Iris pigment epithelial cell (primary cell): ENCODE measurements at regions not wholly inside any gene's neighbourhood (a gene's known extent, or its start where the extent isn't known, plus 50 kb on each side); places are given as distances from the start of the nearest gene placed in this dataset.
"Not testable (repeated sequence)": the region's sequence is repeated elsewhere in the genome, so short reads cannot be mapped to it uniquely, and the experiment has no call there.

Experiments used
- DNase-seq: peaks from one replicate; pipeline ENCODE4 v3.0.0-alpha.2; 2011; ENCODE audit warnings: low read depth

DNA sequence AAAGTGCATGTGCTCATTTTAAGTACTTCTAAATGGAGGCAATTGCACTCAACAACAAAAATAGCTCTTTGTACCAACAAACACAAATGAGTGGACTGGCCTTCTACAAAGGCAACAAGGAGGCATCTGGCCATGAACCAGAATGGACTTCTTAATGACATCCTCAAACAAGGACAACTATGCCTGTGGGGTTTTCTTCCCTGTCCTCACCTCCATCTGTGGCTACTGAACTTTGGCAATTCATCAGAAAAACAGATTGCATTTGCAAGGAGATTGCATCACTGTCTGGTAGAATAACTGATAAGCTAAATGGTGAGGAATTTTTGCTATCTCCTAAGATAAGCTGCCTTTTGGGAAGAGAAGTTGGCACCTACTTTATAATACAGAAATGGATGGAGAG lies 447.3 kb upstream of the CCNG1 start:
- DNase-seq, result no peak

DNA sequence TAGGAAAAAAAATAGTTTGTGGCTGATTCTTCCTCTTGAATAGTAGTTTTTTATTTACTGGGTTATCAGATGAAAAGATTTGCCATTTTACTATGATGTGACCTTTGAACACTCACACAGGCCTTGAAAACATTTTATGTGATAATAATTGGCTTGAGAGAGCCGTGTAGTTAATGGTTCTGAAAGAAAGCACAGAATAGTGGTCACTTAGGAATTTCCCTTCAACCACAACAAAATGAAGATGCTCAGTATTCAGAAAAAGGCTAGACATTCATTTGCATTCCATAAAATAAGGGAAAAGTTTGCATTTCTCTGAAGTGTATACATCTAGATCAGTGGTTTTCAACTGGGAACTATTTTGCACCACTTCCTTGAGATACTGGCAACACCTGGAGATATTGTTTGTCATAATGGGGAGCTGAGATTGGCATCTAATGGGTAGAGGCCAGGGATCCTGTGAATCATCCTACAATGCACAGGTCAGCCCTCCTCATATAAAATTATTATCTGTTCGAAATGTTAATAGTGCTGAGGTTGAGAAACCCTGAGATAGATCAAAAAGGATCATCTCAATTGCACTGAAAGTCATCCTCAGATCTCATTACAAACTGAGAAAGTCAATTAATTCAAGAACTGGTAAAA lies 446.4 kb upstream of the CCNG1 start:
- DNase-seq, result no peak

DNA sequence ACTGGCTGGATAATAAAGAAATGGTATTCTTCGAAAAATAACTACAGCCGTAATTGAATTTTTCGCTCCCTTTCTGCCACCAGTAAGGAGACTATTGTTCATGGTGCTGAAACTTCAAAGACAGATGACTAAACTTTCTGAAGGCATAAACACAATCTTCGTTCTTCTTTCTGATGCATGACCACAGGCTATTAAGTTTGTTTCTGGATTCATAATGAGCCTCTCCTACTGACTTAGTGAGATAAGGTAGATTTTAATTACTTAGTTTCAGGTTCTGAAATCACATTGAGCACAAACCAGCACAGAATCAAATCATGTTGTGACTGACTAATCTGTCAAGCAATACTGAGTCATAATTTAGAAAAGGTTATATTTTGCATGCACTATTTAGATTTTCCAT lies 441.8 kb upstream of the CCNG1 start:
- no peak for DNase-seq

DNA sequence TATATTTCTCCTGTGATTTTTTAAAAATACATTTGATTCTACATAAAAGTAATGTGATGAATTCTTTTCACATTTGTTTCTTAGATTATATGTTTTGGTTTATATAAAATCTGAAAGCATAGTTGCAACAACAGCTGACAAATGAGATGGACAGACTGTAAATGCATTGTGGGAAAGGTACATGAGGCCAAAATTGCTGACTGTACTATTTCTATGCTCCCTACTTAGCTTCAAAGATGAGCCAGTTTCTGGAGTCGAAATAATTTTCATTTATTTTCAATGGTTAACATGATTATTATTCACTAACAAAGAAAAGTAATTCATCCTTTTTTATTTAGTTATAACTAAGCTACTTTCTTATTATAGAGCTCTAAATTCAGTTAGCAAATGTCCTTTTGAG lies 441.3 kb upstream of the CCNG1 start:
- no peak for DNase-seq

DNA sequence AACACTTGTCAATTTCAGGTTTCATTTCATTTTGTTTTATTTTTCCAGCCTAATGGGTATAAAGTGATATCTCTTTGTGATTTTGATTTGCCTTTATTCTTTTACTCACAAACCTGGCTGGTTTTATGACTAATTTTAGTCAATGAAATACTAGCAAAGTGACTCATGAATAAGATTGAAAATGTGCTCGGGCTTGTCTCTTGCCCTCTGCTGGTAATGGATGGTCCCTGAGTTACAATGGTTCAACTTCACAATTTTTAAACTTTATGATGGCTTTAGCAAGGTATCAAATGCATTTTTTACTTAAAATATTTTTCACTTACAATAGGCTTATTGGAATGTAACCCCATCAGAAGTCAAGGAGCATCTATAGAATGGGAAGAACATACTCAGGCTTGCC lies 431.4 kb upstream of the CCNG1 start:
- DNase-seq, result peak; percentile 2

DNA sequence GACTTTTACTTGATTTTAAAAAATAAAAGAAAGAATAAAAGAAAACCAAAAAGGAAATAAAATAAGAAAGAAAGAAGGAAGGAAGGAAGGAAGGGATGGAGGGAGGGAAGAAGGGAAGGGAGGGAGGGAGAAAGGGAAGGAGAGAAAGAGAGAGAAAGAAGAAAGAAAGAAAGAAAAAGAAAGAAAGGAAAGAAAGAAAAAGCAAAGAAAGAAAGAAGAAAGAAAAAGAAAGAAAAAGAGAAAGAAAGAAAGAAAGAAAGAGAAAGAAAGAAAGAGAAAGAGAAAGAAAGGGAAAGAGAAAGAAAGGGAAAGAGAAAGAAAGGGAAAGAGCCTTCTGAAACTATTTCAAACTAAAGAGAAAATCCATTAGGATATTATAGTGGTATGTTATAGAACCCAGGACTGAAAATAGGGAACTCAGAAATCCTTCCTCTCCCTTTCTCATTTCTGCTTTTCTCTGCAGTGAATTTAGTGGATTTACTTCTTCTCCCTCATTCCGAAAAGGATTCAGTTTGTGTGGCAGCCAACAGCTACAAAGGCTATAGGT lies 414.7 kb upstream of the CCNG1 start:
- DNase-seq, result no peak

DNA sequence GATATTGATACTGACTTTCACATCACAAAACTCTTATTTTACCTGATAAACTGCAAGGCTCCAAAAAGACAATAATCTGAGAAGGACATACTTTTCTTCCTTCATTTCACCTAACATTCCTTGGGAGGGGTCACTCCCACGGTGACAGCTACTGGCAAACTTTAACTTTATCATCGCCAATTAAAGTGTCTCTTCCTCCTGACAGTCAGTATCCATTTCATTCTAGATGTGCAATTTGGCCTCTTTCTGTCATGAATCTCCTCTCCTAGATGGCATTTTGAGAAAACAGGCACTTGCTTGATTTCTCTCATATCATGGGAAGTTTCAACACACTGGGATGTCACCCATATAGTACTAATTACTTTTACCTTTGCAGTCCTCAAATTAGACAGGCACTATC lies 413.5 kb upstream of the CCNG1 start:
- no peak for DNase-seq

DNA sequence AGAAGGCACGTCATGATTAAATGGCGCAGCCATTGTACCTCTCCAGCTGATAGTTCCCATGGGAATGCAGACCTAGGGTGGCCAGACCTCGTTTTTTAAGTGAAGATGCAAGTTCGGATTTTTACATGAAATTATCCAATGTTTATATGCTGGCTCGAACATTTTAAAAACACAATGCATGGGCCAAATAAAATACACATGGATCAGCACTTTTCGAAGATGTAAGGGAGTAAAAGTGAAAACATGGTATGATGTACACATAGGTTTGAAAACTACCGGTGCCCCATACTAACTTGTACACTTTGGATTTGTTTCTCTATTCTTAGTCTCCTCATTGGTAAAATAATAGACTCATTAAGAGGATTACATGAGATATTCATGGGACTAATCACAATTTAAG lies 412.5 kb upstream of the CCNG1 start:
- no peak for DNase-seq

DNA sequence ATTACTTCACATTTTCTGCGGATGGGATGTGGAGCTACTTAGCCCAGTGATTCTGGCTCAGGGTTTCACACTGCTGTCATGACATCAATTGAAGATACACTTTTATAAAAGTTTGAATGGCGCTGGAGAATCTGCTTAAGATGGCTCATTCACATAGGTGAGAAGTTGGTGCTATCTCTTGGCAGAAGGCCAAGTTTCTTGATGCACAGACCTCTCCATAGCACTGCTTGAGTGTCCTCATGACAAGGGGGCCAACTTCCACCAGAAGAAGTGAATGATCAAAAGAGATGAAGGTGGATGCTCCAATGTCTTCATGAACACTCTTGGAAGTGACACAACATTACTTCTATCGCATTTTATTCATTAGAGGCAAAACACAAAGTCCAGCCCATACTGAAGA lies 403.7 kb upstream of the CCNG1 start:
- no peak for DNase-seq

DNA sequence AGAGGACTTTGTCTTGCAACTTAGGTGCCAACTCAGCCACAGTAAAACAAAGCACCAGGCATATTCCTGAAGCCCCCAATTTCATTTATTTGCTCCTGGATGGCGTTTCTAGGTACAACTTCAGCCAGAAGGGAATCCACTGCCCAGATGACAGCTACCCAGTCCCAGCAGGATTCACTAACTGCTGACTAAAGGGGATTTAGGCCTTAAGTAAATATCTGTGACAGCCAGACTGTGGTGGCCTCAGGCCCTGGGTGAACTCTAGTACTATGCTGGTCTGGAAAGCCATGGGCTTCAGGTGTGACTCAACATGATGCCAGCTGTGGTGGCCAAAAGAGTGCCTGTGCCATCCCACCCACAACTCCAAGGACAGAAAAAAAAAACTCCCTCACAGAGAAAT lies 396.1 kb upstream of the CCNG1 start:
- no peak for DNase-seq

DNA sequence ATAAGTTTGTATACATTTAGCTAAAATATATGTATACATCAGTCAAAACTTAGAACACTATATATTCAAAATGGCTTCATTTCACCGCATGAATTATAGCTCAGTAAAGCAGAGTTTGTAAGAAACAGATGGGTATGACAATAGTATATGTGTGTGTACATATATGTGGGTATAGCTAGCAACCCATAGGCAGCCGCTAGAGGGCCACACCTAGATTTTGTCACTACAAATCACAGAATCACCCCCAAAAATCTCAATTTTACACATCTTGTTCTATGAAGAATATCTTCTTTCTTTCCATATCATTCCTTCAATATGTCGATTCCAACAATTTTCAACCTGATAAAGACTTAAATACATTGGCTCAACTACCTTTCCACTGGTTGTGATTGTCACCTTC lies 357.8 kb upstream of the CCNG1 start:
- no peak for DNase-seq

DNA sequence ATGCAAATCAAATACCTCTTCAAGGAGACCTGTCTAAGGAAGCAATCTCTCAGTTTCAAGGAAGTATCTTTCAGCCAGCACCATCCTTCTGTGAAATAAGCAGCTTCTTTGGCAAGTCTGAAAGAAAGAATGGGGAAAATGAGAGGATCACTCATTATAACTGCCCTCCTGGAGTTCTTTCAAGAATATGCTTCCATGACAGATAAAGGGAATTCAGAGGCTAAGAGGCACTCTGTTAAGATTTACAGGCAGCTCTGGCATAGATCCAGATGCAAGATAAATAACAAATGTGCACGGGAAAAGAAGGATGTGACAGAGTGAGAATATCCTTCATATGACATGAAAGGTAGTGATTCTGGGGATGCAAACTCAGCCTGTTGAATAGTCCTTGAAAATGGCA lies 348.2 kb upstream of the CCNG1 start:
- DNase-seq, result no peak

DNA sequence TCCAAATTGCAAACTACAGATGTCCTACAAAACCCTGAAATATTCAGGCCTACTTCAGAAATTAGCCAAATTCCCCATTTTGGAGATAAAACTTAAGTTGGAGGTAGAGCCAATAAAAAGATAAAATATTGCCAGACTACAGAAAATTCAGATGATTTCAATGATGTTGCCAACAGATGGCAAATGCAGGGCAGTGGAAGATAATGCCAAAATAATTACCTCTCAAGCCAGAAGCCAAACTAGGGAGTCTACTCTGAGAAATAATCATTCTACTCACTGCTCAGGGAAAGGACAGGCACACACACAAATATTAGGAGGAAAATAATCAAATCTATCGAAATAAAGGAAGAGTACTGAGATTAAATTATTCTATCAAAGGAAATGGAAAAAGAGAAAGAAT lies 347.5 kb upstream of the CCNG1 start:
- no peak for DNase-seq

DNA sequence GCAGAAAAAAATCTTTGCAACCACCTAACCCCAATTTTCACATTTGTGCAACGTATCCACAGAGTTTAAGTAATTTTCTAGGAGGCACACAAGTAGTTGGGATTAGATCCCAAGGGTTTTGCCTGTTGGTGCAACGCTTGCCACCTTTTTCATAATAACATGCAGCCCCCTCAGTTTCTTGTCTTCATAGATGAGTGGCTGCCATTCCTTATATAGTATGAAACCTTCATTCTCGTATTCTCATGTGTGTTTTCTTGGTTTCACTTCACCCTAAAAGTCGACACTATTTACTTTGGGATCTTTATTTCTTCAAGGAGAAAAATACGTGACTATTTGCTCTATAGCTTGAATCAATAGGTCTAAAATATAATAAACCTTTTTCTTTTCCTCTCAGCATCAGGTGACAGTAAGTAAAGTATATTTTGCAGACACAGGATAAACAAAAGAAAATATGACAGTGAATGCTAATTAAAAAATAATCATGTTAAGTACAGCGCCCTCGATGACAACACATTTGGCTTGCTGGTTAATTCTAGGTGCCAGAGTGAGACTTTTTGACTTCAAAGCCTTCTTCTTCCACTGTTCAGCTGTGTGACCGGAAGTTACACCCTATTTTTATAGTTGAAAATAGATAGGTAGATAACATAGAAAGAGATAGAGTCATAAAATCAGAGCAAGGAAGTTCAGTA lies 342.8 kb upstream of the CCNG1 start:
- no peak for DNase-seq

DNA sequence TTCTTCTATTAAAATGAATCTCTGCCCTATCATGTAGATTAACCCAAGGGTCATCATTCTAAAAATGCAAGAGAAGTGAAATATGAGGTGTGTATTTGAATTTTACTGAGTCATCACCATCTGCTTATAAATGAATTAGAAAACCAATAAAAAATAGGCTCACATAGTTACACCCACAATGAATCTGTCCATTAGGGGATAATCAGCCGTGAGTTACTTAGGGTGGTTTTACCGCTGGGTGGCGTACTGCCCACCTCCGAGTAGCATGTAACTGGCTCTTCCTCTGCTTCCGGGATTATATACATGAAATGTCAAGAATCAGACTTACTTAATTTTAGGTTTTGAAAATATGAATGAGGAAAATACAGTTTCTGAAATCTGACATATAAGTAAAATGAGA lies 332.9 kb upstream of the CCNG1 start:
- no peak for DNase-seq

DNA sequence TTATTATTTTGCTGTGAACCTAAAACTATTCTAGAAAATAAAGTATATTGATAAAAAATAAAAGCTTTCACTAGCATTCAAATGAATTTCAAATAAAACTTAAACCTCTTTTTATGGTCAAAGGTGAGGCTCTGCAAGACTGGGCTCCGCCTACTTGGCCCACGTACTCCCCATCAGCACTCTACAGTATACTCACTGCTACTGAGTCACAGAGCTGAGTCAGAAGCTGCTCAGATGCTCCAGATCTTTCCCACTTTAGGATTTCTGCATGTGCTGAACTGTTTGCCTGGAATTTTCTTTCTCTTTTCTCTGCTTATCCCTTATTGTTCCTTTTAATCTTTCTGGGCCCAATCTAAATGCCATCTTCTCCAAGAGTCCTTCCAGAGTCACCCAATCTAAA lies 331.9 kb upstream of the CCNG1 start:
- peak; percentile 10 for DNase-seq

DNA sequence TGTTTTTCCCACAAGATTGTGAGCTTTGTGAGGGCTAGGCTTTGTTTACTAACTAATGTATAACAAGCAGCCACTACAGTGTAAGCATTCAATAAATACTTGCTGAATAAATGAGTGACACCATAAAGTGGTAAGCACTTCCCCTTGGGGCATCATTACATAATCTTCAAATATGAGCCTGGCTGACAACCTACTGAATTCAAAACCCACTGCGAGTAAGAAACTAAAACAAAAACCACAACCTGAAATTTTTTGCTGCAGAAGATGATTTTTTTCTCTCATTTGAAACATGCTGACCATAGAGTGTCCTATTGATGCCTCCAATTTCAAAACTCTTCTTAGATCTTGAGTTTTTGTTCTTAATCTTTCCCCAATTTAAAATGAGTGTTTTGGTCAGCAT lies 331.3 kb upstream of the CCNG1 start:
- DNase-seq, result no peak

DNA sequence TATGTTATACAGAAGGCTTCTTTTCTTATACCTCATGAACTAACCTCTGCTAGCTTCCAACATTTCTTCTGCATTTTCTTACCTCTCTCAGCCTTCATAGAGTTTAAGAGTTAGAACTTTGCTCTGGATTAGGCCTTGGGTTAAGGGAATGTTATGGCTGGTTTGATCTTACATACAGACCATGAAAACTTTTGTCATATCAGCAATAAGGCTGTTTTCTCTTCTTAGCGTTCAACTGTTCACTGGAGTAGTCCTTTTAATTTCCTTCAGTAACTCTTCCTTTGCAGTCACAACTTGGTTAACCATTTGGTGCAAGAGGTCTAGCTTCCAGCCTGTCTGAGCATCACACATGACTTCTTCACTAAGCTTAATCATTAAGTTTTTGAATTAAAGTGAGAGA lies 329.0 kb upstream of the CCNG1 start:
- DNase-seq, result no peak

DNA sequence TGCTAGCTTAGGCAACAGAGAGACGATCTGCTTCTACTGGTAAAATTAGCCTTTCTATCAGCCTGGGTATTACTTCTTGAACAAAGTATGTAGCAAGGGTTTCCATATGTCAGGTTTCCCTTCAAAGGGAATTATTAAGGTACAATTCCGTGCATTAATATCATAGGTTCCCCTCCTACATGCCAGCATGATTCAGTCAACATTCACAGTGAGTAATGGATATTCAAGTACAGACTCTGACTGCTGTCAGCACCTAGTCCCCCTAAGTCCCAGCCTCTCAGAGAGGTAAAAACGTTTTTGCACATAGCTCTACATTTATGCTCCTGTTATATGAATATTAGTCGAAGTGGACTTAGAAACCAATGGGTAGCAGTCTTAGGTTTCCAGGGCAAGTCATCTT lies 322.4 kb upstream of the CCNG1 start:
- DNase-seq, result no peak

DNA sequence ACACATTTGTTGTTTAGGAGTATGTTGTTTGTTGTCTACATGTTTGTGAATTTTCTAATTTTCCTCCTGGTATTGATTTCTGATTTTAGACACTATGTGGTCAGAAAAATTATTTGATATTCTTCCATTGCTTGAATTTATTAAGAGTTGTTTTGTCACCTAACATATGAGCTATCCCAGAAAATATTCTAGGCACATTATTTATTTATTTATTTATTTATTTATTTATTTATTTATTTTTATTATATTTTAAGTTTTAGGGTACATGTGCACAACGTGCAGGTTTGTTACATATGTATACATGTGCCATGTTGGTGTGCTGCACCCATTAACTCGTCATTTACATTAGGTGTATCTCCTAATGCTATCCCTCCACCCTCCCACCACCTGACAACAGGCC lies 320.8 kb upstream of the CCNG1 start:
- not testable (repeated sequence) for DNase-seq

DNA sequence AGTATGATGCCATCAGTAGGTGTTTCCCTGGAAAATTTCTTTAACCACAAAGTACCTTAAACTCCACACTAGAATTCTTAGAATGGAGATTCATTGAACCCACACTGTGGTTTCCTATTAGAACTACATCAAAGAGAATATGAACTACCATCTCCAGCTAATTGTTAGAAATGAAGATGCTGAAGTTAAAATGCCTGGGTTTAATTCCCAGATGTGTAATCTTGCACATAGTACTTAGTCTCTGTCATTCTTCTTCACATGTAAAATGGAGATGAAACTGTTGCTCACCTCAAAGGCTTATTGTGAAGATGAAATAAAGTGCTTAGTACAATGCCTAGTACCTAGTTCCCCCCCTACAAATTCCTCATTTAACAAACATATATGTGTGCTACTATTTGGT lies 303.3 kb upstream of the CCNG1 start:
- no peak for DNase-seq

DNA sequence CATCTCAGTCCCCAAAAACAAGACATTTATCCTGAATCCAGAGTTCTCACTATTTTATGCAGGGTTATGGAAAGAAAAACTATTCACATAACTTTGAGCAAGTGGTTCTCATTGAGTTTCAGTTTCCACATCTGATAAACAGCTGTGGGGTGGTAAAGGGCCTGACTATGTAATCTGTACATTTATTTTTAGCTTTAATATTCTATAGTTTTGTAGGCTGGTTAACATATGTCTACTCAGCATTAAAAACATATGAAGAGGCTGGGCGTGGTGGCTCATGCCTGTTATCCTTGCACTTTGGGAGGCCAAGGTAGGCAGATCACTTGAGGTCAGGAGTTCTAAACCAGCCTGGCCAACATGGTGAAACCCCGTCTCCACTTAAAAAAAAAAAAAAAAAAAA lies 301.5 kb upstream of the CCNG1 start:
- no peak for DNase-seq

DNA sequence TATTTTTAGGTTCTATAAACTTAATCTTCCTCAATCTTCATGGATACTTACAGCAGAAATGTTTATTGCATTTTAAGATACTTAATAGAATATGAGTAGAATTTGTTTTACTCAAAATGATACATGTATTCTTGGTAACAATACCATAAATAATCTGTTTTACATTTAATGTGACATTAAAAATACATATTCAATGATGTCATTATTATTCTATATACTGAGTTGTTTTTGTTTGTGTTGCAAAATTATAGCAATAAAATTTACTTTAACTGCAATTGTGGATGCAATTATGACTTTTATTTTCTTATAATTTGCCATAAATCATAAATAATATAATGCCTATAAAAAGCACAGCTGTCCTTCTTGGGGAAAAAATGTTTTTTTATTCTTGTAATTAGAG lies 275.9 kb upstream of the CCNG1 start:
- DNase-seq, result no peak

DNA sequence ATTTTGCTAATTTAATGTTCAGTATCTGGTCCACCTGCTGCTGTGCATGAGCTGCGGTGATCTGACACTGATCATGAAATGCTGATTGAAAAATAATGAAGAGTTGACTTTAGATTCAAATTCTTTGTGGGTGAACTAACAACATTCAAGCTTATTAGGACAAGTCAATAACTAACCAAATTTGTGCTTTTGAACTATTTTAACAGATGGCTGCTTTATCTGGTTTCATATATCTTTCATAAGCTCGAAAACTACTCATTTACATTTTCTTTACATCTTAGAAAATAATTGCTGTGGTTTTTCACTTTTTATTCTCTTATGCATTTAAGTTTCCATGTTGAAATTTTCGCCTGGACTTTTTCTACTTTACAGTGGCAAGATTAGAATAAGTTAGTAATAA lies 274.8 kb upstream of the CCNG1 start:
- no peak for DNase-seq
